ENCODE measurements at regions not wholly inside any gene's neighbourhood (a gene's known extent, or its start where the extent isn't known, plus 50 kb on each side); places are given as distances from the start of the nearest gene placed in this dataset.

DNA sequence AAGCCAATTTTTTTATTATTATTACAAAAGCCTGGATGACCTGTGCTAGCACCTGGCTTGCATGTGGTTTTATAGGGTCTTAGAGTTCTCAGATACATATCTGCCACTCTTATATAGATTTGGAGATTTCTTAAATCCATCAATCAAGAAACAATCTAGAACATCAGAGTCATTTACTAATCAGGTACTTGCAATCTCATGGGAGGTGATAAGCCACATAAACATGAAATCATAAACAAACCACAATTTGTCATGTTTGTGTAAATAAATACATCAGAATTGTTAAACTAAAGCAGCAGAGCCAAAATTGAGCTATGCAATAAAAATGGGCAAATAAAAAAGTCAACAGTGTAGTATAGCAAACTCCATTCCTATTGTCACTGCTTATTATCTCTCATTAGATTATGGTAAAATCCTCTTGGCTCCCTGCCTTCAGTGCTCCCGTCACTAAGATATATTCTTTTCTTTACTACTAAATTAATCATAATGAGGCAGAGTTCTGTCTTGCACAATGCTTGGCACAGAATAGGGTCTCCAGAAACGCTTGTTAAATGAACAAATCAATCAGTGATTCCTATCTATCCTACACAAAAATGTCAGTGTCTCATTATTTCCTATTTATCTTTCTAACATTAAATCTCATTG is 108.7 kb upstream of the TTC29 start:
- TF ChIP-seq, protein P1, sequence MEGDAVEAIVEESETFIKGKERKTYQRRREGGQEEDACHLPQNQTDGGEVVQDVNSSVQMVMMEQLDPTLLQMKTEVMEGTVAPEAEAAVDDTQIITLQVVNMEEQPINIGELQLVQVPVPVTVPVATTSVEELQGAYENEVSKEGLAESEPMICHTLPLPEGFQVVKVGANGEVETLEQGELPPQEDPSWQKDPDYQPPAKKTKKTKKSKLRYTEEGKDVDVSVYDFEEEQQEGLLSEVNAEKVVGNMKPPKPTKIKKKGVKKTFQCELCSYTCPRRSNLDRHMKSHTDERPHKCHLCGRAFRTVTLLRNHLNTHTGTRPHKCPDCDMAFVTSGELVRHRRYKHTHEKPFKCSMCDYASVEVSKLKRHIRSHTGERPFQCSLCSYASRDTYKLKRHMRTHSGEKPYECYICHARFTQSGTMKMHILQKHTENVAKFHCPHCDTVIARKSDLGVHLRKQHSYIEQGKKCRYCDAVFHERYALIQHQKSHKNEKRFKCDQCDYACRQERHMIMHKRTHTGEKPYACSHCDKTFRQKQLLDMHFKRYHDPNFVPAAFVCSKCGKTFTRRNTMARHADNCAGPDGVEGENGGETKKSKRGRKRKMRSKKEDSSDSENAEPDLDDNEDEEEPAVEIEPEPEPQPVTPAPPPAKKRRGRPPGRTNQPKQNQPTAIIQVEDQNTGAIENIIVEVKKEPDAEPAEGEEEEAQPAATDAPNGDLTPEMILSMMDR (IDR thresholded peaks at IDR 0.05): no peak
- TF ChIP-seq EP300 (IDR thresholded peaks at IDR 0.05) (no peak), POLR2AphosphoS5 (IDR thresholded peaks at IDR 0.05) (no peak)
